ENCODE measurements at regions not wholly inside any gene's neighbourhood (a gene's known extent, or its start where the extent isn't known, plus 50 kb on each side); places are given as distances from the start of the nearest gene placed in this dataset.

DNA sequence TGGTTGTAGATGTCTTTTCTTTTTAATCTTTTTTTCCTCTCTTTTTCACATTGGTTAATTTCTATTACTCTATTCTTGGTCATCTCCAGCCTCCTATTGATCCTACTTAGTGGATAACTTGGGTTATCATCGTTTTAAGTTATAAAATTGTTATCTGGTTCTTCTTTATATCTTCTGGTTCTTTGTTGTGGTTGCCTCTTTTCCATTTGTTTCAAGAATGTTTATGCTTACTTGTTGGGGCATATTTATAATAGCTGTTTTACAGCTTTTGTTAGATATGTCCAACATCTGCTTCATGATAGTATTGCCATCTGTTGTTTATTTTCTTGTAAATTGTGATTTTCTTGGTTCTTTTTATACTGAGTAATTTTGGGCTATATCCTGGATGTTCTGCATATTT, 1429.6 kb downstream of the TBC1D22A start:
- no peak overlapping the region for H3K4me3 ChIP-seq (ENCODE audit: low read length in 2 of 2)
- no peaks in the 10 kb centered on the region for H3K4me1 ChIP-seq (ENCODE audit: control insufficient read depth, insufficient read depth, low read length)
- peaks cover 4 to 5% of the 10 kb centered on the region in 2 donors for H3K9me3 ChIP-seq (ENCODE audit: control insufficient read depth in 2 of 2, low read length in 2 of 2)
- no peak overlapping the region for H3K9ac ChIP-seq (ENCODE audit: low read length in 2 of 2)
- no peaks in the 10 kb centered on the region for H3K36me3 ChIP-seq (ENCODE audit: control insufficient read depth in 2 of 2, insufficient read depth in 2 of 2, low read length in 2 of 2)
- H3K27ac ChIP-seq (ENCODE audit: low read length): no peak overlapping the region
- H3K27me3 ChIP-seq (ENCODE audit: control insufficient read depth in 1 of 2, insufficient read depth in 2 of 2, low read length in 2 of 2): peaks cover 0 to 2% of the 10 kb centered on the region in 2 donors

DNA sequence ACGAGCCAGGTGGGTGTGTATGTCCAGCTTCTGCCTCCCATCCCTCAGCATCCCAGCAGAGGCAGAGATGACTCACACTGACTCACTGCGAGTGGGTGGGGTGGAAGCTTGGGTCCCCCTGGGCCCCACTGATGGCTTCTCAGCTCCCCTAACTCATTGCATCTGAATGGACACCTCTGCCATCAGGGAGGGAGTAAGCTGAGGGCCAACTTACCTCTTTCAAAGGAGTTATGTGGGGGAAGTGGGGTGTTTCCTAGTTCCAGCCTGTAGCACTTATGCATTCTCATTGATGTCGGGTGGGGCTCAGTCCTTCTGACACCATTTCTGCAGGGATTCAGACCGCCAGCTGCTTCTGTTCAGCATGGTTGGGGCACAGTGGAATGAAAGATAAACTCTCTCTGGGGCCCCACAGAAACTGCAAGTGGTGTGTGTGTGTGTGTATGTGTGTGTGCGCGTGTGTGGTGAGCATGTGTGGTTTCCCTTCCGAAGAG, 1425.8 kb downstream of the TBC1D22A start:
- Histone ChIP-seq H3K4me1 (ENCODE audit: control insufficient read depth, insufficient read depth, low read length) (no peaks in the 10 kb centered on the region), H3K9me3 (ENCODE audit: control insufficient read depth in 2 of 2, low read length in 2 of 2) (peaks cover 0 to 5% of the 10 kb centered on the region in 2 donors), H3K27me3 (ENCODE audit: control insufficient read depth in 1 of 2, insufficient read depth in 2 of 2, low read length in 2 of 2) (peaks cover 0 to 2% of the 10 kb centered on the region in 2 donors), H3K27ac (ENCODE audit: low read length) (no peak overlapping the region), H3K36me3 (ENCODE audit: control insufficient read depth in 2 of 2, insufficient read depth in 2 of 2, low read length in 2 of 2) (no peaks in the 10 kb centered on the region), H3K4me3 (ENCODE audit: low read length in 2 of 2) (no peak overlapping the region), H3K9ac (ENCODE audit: low read length in 2 of 2) (no peak overlapping the region)

DNA sequence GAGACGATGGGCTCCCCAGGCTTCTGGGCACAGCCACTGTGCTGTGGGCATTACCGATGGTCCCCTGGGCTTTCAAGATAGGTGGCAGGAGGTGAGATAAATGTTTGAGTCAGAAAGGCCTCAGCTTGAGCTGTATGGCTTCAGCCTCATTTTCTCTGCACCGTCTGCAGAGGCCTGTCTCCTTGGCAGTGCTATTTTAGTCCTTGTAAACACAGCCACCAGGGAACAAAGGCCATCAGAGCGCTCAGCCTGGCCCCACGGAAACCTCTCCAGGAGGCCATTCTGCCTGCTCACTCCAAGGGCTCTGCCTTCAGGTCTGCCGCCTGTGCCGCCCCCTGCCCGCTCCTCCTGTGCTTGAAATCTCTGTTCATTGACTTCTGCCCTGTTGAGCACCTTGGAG, 1424.9 kb downstream of the TBC1D22A start:
- Histone ChIP-seq H3K4me3 (ENCODE audit: low read length in 2 of 2) (no peak overlapping the region), H3K9me3 (ENCODE audit: control insufficient read depth in 2 of 2, low read length in 2 of 2) (peaks cover 0 to 5% of the 10 kb centered on the region in 2 donors), H3K27me3 (ENCODE audit: control insufficient read depth in 1 of 2, insufficient read depth in 2 of 2, low read length in 2 of 2) (peaks cover 0 to 2% of the 10 kb centered on the region in 2 donors), H3K9ac (ENCODE audit: low read length in 2 of 2) (no peak overlapping the region), H3K36me3 (ENCODE audit: control insufficient read depth in 2 of 2, insufficient read depth in 2 of 2, low read length in 2 of 2) (no peaks in the 10 kb centered on the region), H3K4me1 (ENCODE audit: control insufficient read depth, insufficient read depth, low read length) (no peaks in the 10 kb centered on the region), H3K27ac (ENCODE audit: low read length) (no peak overlapping the region)

DNA sequence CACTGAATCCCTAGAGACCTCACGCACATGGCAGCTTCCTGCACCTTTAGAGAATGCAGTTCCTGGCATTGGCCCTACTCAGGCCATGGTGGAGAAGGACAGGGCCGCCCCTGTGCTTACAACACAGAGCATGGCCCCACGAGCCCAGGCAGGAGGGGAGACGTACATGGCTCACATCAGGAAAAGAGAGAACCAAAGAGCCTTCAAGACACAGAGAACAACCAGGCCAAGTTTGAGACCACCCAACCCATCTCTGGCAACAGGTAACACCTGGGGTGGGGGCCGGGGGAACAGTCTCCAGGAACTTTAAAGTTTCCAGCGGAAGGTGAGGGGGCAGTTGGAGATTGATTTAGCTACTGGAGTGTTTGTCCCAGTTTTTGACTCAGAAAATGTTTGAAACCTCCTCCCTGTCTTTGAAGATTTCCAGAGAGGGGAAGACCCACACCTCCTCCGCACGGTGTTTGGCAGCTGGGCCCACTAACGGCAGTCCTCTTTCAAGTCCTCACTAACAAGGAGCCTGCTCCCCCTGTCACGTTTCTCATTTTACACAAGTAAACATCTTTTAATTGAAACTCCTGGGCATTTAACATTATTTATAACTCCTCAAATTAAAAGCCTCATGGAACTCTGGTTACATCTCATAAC, 1423.8 kb downstream of the TBC1D22A start:
- Histone ChIP-seq H3K27me3 (ENCODE audit: control insufficient read depth in 1 of 2, insufficient read depth in 2 of 2, low read length in 2 of 2) (peaks cover 0 to 2% of the 10 kb centered on the region in 2 donors), H3K4me3 (ENCODE audit: low read length in 2 of 2) (no peak overlapping the region), H3K9ac (ENCODE audit: low read length in 2 of 2) (no peak overlapping the region), H3K9me3 (ENCODE audit: control insufficient read depth in 2 of 2, low read length in 2 of 2) (peaks cover 0 to 5% of the 10 kb centered on the region in 2 donors), H3K36me3 (ENCODE audit: control insufficient read depth in 2 of 2, insufficient read depth in 2 of 2, low read length in 2 of 2) (no peaks in the 10 kb centered on the region), H3K27ac (ENCODE audit: low read length) (no peak overlapping the region), H3K4me1 (ENCODE audit: control insufficient read depth, insufficient read depth, low read length) (no peaks in the 10 kb centered on the region)

DNA sequence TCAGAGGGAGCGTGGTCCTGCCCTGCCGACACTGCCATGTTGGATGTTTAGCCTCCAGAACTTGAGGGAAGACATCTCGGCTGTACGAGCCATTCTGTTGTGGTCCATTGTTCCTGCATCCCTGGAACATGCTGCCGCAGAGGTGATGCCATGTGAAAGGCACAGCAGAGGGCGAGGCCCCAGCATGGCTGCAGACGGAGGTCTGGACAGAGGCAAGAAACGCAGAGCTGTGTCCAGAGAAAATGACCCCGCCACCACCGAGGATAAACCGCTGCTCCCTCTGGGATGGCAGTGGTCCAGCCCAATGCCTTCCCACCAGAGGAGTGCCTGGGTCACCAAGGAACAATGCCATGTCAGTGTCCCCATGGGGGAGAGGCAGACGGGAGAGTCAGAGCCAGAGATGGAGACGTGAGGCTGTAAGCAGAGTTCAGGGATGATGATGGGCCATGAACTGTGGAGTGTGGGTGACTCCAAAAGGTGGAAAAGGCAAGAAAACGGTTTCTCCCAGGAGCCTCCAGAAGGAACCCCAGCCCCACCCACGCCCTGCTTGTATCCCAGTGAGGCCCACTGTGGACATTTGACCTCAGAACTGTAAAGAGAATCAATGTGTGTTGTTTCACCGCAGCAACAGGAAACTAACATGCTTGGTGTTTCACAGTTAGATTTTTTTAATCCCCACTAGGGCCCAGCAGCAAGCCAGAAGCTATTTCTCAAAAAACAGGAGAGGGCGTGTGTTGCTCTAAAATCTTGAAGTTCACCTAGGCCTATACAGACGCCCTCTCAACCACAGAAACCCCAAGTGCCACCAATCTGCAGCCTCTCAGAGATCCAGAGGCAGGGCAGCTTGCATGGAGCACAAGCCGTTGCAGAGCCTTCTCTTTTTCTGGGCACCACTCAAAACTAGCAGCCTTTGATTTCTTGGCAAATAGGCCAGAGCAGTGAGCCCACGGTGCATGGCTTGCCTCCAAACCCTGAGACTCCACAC, 1422.9 kb downstream of the TBC1D22A start:
- Histone ChIP-seq H3K4me1 (ENCODE audit: control insufficient read depth, insufficient read depth, low read length) (no peaks in the 10 kb centered on the region), H3K4me3 (ENCODE audit: low read length in 2 of 2) (no peak overlapping the region), H3K27ac (ENCODE audit: low read length) (no peak overlapping the region), H3K9me3 (ENCODE audit: control insufficient read depth in 2 of 2, low read length in 2 of 2) (peaks cover 0 to 5% of the 10 kb centered on the region in 2 donors), H3K27me3 (ENCODE audit: control insufficient read depth in 1 of 2, insufficient read depth in 2 of 2, low read length in 2 of 2) (peaks cover 0 to 2% of the 10 kb centered on the region in 2 donors), H3K9ac (ENCODE audit: low read length in 2 of 2) (no peak overlapping the region), H3K36me3 (ENCODE audit: control insufficient read depth in 2 of 2, insufficient read depth in 2 of 2, low read length in 2 of 2) (no peaks in the 10 kb centered on the region)

DNA sequence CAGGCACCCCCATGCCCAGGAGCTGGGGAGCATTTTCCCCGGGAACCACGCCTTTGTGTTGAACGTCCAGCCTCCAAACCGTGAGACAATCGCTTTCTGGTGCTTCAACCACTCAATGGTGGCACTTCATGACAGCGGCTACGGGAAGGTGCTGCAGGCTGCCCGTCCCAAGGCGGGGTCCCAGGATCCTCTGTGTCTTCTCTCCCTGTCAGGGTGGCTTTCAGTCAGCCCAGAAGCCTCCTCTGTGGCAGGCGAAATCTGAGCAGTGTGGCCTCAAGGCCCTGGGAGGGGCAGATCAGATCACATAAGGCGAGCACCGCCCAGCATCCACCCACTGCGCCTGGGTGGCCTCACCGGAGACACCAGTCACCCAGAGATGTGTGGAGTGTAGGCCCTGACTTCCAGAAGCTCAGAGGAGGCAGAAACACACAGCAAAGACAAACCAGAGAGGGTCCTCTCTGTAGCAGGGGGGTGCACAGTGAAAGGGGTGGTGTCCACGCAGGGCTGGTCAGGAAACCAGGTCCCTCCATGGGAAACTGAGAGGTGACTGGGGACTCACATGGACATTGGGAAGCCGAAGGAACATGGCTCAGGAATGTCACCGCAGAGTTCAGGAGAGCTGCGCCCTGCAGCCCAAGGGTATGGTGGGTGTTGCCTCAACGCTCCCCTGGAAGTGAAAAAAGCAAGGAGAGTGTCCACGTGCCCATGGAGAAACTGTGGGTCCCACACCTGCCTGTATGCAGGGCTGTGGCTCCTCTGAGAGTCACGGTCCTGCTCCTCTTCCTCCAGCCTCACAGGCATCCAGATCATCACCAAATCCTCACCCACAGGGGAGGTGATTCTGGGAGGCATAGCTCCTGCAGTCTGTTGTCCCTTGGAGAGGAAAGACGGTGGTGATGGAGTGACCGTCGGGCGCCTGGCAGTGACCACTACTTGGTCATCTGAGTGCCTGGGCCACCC, 1420.7 kb downstream of the TBC1D22A start:
- no peak overlapping the region for H3K9ac ChIP-seq (ENCODE audit: low read length in 2 of 2)
- peaks cover 0 to 2% of the 10 kb centered on the region in 2 donors for H3K9me3 ChIP-seq (ENCODE audit: control insufficient read depth in 2 of 2, low read length in 2 of 2)
- H3K27ac ChIP-seq (ENCODE audit: low read length): no peak overlapping the region
- peaks cover 0 to 2% of the 10 kb centered on the region in 2 donors for H3K27me3 ChIP-seq (ENCODE audit: control insufficient read depth in 1 of 2, insufficient read depth in 2 of 2, low read length in 2 of 2)
- no peak overlapping the region for H3K4me3 ChIP-seq (ENCODE audit: low read length in 2 of 2)
- H3K4me1 ChIP-seq (ENCODE audit: control insufficient read depth, insufficient read depth, low read length): no peaks in the 10 kb centered on the region
- no peaks in the 10 kb centered on the region for H3K36me3 ChIP-seq (ENCODE audit: control insufficient read depth in 2 of 2, insufficient read depth in 2 of 2, low read length in 2 of 2)

DNA sequence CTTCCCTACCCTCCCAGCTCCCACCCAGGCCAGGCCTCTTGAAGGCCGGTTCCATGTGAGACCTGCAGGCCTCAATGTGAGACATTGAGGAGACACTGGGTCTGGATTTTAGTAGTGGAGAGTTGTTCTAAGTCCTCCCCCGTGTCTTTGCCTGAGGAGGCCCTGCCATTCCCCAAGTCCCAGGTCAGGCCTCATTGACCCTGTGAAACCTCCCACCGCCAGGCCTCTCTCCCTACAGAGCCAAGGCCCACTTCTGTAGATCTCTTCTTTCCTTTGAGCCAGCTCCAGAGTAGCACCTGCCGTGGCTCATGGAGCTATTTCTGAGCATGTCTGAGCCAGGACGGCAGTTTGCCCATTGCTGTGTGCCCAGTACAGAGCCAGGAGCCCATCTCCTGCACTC, 1419.6 kb downstream of the TBC1D22A start:
- H3K36me3 ChIP-seq (ENCODE audit: control insufficient read depth in 2 of 2, insufficient read depth in 2 of 2, low read length in 2 of 2): no peaks in the 10 kb centered on the region
- H3K9me3 ChIP-seq (ENCODE audit: control insufficient read depth in 2 of 2, low read length in 2 of 2): no peaks in the 10 kb centered on the region
- no peak overlapping the region for H3K4me3 ChIP-seq (ENCODE audit: low read length in 2 of 2)
- H3K27ac ChIP-seq (ENCODE audit: low read length): no peak overlapping the region
- H3K4me1 ChIP-seq (ENCODE audit: control insufficient read depth, insufficient read depth, low read length): no peaks in the 10 kb centered on the region
- no peak overlapping the region for H3K9ac ChIP-seq (ENCODE audit: low read length in 2 of 2)
- no peaks in the 10 kb centered on the region for H3K27me3 ChIP-seq (ENCODE audit: control insufficient read depth in 1 of 2, insufficient read depth in 2 of 2, low read length in 2 of 2)

DNA sequence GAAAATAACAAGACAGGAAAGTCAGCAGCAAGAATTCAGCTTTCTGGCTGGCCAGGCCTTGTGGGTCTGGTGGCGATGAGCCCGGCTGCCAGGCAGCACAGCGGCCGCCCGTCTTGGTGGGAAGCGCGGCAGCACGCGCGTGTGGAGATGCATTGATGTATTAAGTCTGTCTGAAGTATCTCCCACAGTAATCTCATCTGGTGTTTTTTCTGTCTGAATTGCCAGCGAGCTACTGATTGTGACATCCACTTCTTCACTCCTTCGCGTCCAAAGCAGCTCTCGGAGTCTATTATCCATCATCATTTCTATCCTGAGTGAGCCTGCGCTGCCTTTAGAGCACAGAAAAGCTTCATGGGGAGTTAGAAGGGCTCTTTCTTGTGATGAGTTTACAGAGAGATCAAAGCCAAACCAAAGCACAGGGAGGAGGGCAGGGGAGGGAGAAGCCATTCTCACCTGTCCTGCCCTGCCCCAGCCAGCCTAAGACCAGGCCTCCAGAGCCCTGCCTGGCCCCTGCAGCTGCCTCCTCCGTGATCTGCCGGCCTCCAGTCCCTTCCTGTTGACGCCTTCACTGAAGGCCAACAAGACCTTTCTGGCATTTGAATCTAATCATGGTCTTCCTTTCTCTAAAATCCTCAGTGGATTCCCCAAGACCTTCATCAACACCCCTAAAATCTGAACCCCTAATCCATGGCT, 1419.0 kb downstream of the TBC1D22A start:
- Histone ChIP-seq H3K9me3 (ENCODE audit: control insufficient read depth in 2 of 2, low read length in 2 of 2) (no peaks in the 10 kb centered on the region), H3K9ac (ENCODE audit: low read length in 2 of 2) (no peak overlapping the region), H3K27me3 (ENCODE audit: control insufficient read depth in 1 of 2, insufficient read depth in 2 of 2, low read length in 2 of 2) (no peaks in the 10 kb centered on the region), H3K4me1 (ENCODE audit: control insufficient read depth, insufficient read depth, low read length) (no peaks in the 10 kb centered on the region), H3K27ac (ENCODE audit: low read length) (no peak overlapping the region), H3K4me3 (ENCODE audit: low read length in 2 of 2) (no peak overlapping the region), H3K36me3 (ENCODE audit: control insufficient read depth in 2 of 2, insufficient read depth in 2 of 2, low read length in 2 of 2) (no peaks in the 10 kb centered on the region)

DNA sequence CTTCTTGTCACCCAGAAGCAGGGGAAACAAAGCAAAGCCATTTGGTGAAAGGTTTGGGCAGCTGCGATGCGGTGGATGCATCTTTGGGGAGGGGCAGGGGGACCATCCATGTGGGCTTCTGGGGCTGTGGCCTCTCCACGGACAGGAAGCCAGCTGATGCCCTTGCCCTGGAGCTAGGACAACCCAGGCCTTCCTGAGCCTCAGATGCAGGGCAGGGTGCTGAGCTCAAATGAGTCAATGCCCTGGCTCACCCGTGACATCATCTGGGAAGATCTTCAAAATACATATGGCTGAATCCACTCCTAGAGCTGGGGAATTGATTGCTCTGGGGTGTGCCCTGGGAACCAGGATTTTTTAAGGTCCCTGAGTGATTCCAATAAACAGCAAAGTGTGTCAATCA, 1418.2 kb downstream of the TBC1D22A start:
- H3K4me3 ChIP-seq (ENCODE audit: low read length in 2 of 2): no peak overlapping the region

More for the DNA sequence above, 1418.2 kb downstream of the TBC1D22A start:
- no peaks in the 10 kb centered on the region for H3K27me3 ChIP-seq (ENCODE audit: control insufficient read depth in 1 of 2, insufficient read depth in 2 of 2, low read length in 2 of 2)
- no peak overlapping the region for H3K27ac ChIP-seq (ENCODE audit: low read length)
- no peak overlapping the region for H3K9ac ChIP-seq (ENCODE audit: low read length in 2 of 2)
- no peaks in the 10 kb centered on the region for H3K4me1 ChIP-seq (ENCODE audit: control insufficient read depth, insufficient read depth, low read length)
- no peaks in the 10 kb centered on the region for H3K36me3 ChIP-seq (ENCODE audit: control insufficient read depth in 2 of 2, insufficient read depth in 2 of 2, low read length in 2 of 2)
- no peaks in the 10 kb centered on the region for H3K9me3 ChIP-seq (ENCODE audit: control insufficient read depth in 2 of 2, low read length in 2 of 2)

Data from stomach smooth muscle (tissue), 2 donors.